Neural cell (in vitro differentiated cells): ENCODE measurements at regions not wholly inside any gene's neighbourhood (a gene's known extent, or its start where the extent isn't known, plus 50 kb on each side); places are given as distances from the start of the nearest gene placed in this dataset.

ENCODE experiments used
- CTCF ChIP-seq: fragments of 450-650 bp; IDR thresholded peaks from 2 replicates; pipeline ENCODE4 v1.5.1; 2014; ENCODE audit warnings: antibody characterized with exemption, mild to moderate bottlenecking, moderate library complexity; ENCODE audit not compliant: poor library complexity, severe bottlenecking
- EP300 ChIP-seq: fragments of 450-650 bp; conservative IDR thresholded peaks from 2 replicates; pipeline ENCODE4 v1.6.1; 2014; ENCODE audit warnings: antibody characterized with exemption, mild to moderate bottlenecking, moderate library complexity; ENCODE audit not compliant: poor library complexity, severe bottlenecking
- POLR2AphosphoS5 ChIP-seq: IDR thresholded peaks from 2 replicates; pipeline ENCODE4 v1.6.1; 2012

GRCh38 chr4:104642521-104642920, 147.8 kb upstream of the CXXC4 start:
- TF ChIP-seq CTCF: no peak
- no peak for TF ChIP-seq POLR2AphosphoS5
- TF ChIP-seq EP300: no peak
